ENCODE measurements at regions not wholly inside any gene's neighbourhood (a gene's known extent, or its start where the extent isn't known, plus 50 kb on each side); places are given as distances from the start of the nearest gene placed in this dataset.

DNA sequence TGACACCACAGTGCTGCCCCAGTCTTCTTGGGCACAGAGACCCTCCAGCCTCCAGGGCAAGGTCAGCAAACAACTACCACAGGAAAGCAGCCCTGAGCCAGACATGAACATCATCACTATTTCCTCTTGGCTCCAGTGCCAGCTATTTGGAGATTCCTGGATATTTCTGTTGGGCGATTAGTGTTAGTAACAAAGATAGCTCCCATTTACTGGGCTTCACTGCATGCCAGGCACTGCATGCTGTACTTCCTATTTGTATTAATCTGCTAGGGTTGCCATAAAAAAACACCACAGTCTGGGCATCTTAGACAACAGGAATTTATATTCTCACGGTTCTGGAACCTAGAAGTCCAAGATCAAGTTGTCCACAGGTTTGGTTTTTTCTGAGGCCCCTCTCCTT is 255.1 kb upstream of the STT3B start:
- peak; percentile 8 for DNase-seq (ENCODE audit: low read depth)

DNA sequence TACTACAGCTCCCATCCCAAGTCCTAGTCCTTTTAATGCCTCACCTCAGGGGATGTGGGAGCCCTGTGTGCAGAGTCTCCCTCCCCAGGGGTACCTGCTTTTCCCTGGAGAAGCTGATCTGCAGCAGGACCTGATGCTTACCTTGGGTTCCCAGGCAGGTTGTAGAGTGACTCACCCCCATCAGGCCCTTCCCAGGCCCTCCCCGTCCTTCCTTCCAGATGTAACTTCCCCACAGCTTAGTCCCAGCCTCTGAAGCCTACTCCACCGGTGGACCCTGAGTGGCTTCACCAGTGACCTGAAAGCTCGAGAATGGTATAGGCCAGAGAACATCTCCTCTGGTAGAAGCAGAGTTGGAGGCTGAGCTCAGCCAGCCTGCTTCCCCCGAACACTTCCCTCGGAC is 254.2 kb upstream of the STT3B start:
- DNase-seq (ENCODE audit: low read depth), result no peak

DNA sequence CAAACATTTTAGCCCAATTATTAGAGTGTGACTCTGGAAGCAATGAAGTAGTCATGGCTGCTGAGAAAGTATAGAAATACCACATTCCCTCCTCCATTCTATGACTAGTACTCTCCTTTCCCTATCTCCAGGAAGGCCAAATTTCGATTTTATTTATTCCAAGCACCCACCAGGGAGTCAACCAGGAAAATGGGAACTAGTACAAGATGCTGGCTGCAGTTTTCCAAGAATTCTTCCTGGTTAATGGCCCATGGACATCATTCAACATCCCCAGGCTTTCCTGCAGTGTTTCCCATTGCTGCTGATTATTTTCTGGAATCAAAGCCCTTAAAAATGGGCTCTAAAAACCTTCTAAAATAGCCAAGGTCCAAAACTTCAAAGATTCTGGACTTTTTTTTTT is 247.9 kb upstream of the STT3B start:
- no peak for DNase-seq (ENCODE audit: low read depth)

DNA sequence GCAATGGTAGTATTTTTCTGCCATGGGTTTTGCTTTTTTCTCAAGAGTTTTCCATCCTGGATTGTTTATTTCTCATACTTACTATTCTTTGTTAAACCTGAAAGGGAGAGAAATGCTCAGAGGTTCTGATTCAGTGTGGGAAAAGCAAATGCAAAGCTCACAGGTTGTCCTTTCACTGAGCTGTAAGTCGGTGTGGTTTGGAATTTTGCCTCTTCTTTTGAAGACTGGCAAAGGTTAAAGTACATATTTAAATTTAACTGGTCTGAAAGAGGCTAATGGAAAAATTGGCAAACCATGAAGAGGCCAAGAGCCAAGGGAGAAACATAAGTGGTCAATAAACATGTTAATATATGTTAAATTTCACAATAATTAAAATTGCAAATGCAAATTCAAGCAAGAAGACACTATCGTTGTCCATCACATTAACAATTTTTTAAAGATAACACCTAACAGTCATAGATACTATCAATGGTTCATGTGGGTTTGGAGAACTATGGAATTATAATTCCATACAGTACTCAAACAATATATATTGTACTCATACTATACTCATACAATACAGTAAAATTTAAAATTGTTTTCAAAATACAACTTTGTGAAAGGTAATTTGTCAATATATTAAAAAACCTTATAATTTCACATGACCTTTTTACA is 246.8 kb upstream of the STT3B start:
- DNase-seq (ENCODE audit: low read depth), result no peak

DNA sequence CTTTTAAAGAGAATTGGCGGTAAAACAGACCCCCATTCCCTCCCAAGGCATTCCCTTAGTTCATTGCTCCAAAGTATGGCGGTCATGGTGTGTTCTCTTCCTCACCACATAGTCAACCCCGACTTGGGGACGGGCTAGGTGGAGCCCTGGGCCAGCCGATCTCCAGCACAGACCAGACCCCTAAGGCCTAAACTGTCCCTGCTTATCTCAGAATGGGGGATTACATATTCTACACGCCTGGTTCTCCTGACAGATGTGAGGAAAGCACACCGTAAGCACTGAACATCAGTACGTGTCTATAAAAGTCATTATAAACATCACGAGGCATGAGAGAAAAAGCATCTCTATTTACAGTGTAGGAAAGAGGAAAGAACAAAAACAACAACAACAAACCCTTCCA is 244.5 kb upstream of the STT3B start:
- DNase-seq (ENCODE audit: low read depth), result no peak

DNA sequence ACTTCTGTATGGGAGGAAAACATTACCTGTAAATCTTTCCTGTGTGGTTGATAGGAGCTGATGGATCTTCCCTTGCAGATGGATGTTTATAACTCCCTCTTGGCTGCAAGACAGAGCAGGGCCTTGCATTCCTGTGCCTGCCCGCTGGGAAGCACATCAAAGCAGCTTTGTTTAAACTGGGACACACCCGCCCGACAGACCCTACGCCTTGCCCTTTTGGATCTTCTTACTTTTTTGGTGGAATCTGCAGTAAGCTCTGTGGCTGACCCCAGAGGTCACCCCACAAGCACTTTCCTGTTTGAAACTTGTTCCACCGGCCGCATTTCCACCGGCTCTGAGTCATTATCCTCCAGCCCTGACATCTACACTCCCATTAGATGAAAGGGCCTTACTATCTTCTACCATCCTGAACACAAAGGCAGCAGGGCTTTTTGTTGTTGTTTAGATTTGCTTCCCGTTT is 244.1 kb upstream of the STT3B start:
- peak; percentile 41 for DNase-seq (ENCODE audit: low read depth)

DNA sequence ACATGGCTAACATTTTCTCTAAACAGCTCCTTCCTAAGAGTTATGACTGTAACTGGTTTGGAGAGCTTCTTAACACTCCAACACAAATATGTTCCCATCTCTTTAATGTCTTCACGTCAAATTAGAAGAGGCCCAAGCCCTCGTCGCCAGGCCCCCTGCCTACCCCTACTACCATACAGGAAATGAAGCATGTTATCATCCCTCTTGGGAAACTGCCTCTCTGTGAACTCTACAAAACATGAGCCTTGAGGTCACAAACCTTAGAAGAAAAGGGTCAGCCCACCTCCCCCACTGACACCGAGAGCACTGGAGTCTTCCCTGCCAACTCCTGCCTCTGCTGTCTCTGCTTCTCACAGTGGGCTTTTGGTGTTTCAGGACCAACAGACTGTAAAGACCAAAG is 243.1 kb upstream of the STT3B start:
- DNase-seq (ENCODE audit: low read depth), result no peak

DNA sequence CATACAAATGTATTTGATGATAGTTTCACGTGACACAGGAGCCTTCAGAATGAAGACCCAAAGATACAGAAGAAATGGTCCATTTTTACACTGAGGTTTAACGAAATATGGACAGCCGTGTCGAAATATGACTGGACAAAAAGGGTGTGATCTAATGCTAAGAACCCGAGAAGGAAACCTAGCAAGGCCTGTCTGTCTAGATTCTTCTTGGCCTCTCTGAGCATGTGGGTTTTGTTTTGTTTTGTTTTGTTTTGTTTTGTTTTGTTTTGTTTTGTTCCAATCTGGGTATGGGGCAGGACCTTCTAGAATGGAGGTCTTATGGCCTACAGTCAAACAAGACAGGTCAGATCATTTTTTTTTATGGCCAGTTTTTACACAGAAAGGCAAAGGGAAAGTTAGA is 242.7 kb upstream of the STT3B start:
- DNase-seq (ENCODE audit: low read depth), result no peak

DNA sequence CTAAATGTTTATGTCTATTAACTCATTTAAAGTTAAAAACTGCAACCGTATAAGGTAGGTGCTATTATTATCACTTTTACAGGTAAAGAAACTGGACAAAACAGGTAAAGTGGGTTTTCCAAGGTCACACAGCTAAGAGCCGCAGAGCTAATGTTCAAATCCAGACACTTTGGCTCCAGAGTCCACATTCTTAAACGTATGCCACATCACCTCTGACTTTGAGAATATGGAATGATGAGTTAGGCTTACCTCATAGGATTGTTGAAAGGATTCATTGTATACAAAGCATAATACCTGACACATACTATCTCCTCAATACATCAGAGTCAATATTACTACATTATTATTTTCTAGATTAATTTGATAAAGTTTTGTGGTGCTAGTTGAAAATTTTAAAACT is 240.9 kb upstream of the STT3B start:
- DNase-seq (ENCODE audit: low read depth), result no peak

DNA sequence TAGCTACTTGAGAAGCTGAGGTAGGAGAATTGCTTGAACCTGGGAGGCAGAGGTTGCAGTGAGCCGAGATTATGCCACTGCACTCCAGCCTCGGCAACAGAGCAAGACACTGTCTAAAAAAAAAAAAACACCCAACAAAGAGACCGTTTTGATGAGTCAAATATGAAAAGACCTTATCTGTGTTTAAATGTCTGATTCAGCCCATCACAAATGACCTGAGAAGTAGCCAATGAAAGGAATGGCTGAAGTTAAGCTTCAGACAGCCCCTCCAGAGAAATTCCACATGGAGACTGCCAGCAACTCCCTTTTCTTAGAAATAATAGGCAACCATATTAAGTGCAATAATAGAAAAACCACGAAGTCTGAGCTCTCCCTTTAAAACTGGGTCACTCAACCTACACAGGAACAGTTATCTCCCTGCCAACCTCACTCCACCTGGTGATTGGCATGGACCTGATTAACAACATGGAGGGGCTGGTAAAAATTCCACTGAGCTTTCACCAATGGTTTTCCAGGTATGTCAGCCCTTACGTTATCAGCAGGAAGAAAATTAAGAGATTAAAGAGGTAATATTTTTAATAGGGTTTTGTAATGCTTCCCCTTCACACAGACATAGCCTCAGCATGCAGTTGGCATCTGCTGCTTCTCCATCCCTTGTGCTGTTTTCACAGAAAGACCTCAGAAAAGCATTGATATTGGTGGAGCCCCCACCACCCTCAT is 238.1 kb upstream of the STT3B start:
- no peak for DNase-seq (ENCODE audit: low read depth)

DNA sequence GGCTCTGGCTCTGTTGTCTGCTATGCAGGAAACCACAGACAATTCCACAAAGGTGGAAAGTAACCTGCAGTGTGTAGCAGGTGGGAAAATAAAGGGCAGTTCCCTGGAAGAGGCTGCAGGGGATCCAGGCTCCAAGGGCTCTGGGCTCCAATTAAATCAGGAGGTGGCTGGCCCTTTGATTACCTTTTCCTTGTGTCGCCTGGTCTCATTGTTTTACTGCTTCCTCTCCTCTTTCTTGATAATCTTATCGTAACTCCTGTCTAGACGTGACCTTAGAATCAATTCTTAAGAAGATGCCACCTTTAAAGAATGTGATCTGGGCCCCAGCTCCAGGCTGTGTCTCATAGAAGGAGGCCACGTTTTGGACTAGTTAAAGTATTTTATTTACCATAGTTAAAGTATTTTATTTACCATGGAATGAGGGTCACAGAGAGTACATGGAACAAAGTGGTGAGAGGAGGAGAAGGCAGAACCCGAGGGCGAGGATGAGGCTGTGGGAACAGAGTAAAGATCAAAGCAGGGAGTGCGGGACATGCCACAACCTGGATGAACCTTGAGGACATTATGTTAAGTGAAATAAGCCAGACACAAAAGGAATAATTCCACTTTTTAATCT is 237.5 kb upstream of the STT3B start:
- DNase-seq (ENCODE audit: low read depth), result no peak

DNA sequence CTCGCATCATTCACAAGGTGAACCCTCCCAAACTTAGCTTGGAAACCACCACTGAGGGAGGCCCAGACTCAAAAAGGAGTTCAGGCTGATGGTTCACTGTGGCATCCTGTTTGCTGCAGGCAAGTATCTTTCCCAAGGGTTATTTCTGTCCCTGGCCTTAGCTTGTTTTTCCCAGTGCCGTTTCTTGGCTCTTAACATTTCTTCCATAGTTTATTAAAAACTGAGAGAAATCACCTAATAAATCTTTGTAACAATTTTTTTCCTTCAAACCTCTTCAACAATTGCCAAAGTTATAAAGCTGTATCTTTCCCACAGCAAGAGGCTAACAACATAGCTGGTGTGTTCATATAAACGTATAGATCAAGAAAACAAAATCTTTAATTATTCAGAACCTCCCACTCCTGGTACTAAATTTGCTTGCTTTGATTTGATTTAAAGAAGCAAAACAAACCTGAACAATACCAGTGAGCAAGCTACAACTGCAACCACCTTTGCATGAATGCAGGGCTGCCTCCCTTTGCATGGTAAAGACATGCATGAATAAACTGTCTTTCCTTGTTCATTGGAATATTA is 234.9 kb upstream of the STT3B start:
- no peak for DNase-seq (ENCODE audit: low read depth)

DNA sequence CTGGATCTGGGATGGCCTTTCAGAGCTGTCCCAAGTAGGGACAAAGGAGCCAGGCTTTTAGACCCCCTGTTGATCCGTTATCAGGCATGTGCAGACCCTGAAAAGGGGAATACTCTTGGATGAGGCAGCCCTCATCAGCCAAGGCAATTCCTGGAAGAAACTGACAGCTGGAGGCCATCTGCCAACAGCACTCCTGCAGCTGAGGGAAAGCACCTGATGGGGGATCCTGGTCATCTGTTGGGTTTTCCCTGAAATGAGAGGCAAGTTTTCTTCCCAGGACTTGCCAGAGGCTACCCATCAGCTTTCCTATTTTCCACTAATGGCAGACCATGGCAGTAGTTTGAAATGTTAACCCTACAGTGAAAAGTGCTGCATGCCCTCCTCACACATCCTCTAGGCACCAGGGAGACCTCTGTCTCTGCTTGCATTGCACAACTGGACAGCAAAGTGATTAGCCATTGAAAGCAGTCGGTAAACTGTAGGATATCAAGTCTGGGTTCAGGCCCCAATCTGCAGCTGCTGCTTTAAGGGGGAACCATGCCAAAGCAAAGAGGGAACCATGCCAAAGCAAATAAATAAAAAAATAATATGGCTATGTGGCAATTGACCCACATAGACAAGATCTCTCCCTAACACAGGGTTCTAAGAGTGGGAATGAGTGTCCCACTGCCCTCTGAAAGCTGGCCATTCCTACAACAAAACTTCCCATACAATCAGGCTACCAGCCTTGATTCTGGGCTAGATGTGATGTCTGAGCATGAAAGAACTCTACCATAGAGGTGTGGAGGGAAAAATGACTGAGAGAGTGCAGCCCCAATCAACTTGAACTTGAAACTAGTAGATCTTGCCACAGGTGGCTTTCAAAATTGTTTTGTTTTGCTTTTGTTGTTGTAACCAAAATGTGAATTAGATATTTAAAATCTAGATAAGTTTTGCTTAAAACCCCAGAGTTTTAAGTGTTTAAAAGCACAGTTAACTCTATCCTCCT is 232.0 kb upstream of the STT3B start:
- DNase-seq (ENCODE audit: low read depth), result no peak

DNA sequence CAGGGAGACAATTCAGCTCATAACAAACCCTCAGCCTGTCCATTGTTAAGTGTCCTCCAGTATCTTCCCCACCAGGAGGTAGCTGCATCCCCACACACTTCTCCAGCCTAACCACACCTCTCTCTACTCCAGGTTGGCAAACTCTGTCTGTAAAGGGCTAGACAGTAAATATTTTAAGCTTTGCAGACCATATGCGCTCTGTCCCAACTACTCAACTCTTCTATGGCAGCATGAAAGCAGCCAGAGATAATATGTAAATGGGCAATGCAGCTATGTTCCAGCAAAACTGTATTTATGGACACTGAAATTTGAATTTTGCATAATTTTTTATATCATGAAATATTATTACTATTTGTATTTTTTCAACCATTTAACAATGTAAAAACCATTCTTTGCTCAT is 230.4 kb upstream of the STT3B start:
- DNase-seq (ENCODE audit: low read depth), result no peak

DNA sequence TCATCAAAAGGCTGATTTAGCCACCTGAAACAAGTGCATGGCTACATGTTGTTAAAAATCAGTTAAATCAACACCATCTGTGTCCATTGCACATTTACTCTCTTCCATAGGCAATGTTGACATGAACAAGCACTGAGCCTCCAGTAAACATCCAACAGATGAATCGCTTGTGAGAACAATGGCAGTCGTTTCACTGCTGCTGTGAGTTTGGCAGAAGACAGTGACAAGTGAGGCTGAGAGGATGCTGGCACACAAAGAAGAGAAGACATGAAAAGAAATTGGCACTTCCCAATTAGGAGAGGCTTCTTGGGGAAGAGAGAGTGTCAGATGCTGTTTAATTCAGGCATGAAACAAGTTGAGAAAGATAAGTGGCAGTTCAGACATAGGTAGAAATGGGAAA is 227.4 kb upstream of the STT3B start:
- DNase-seq (ENCODE audit: low read depth), result no peak

DNA sequence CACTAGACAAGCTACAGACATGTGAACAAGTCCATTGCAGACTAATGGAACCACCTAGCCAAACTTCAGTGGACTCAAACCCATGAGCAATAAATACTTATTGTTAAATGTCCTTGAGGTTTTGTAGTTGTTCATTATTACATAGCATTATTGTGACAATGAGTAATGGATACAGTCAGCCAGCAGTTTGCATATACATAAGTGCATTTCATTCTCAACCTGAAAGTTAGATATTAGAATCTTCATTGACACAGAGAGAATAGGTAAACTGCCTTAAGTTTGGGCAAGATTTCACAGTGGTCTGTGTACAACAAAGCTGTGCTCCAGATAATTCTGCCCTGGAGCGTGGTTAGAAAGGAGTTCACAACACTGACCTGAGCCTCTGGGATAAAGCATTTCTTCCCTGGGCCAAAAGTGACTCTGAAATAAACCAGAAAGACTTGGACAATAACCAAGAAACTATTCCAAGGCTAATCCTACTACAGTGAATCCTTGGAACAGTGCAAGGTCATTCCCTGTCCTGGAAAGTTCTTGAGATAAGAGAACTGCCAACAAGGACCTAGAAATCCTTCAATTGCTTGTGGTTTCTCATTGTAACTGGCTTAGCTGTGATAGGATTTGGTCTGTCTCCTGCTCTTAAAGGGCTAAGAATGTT is 225.5 kb upstream of the STT3B start:
- DNase-seq (ENCODE audit: low read depth), result no peak

DNA sequence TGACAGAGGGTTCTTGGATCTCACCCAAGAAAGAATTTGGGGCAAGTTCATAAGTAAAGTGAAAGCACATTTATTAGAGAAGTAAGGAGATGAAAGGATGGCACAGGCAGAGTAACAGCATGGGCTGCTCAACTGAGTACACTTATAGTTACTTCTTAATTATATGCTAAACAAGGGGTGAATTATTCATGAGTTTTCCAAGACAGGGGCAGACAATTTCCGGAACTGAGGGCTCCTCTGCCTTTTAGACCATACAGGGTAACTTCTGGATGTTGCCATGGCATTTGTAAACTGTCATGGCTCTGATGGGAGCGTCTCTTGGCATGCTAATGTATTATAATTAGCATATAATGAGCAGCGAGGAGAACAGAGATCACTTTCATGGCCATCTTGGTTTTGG is 221.2 kb upstream of the STT3B start:
- no peak for DNase-seq (ENCODE audit: low read depth)

DNA sequence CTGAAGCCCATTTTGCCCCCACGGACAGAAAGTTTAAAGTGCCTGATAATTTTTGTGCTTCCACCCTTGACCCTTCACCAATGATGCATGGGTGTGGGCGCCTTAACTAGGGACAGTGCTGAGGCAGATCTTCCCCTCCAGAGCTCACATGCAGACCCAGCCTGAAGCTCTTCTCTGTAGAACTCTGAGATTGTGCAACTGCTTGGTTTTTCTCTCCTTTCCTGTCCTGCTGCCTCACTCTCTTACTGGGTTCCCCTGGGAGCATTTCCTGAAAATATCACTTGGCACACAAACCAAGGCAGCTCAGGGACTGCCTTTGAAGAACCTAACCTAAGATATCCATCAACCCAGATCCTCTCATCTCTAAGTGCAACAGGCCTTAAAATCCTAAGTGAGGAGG is 220.3 kb upstream of the STT3B start:
- DNase-seq (ENCODE audit: low read depth), result no peak

DNA sequence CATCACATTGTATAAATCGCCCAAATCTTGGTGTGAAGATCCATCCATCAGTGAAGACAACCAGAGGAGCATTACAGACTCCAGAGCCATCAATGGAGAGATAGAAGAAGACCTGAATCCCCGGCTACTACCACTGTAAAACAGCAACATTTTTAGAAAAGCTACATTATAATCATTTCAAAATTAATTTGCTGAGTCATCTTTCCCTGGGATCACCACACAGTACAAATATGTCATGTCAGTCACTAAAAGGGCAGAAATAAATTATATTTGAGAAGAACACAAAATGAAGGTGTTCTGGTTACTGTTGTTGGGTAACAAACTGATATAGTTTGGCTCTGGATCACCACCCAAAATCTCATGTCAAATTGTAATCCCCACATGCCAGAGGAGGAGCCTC is 218.5 kb upstream of the STT3B start:
- DNase-seq (ENCODE audit: low read depth), result no peak

DNA sequence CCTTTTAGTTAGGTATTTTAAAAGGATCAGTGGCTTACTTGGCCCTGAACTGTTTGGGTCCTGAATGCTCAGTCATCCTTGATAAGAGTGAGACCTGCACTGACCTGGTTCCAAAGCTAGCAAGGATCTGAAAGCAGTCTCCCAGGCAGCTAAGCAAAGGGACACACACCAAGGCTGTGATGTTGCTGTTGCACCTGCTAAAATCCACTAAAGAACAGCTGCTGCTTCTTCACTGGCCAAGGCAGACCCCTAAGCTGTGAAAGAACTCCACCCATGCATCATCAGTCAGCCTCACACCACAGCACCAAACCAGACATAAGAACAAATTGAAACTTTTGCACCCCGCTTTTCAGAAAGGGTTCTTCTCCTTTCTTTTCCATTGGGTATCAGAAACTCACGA is 213.4 kb upstream of the STT3B start:
- DNase-seq (ENCODE audit: low read depth), result peak; percentile 78

DNA sequence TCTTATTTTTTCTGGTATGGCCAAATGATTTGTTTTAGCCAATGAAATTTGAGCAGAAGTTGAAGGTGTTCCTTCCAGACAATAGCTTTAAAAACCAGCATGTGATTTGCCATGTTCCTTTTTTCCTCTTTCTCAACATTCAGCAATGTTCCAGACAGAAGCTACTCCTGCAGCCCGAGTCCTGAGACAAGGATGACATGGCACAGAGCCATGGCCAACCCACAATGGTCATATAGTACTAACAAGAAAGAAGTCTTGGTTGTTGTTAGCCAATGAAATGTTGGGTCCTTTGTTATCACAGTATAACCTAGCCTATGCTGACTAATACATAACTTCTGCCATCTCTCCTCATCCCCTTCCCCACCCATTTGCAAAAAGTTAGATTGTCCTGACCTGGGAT is 211.1 kb upstream of the STT3B start:
- DNase-seq (ENCODE audit: low read depth), result no peak

Measured in myocyte (in vitro differentiated cells).